HCT116 (cell line): ENCODE measurements at regions not wholly inside any gene's neighbourhood (a gene's known extent, or its start where the extent isn't known, plus 50 kb on each side); places are given as distances from the start of the nearest gene placed in this dataset.

ENCODE experiments used
- ATAC-seq: fragments of 200-7000 bp; cut with Tn5 transposase; 2 replicates; pipeline ENCODE4 v1.9.1; 2020; ENCODE audit warnings: mild to moderate bottlenecking, moderate library complexity
- BruUV-seq: library from RNA; stranded (reverse); fragments of 400-500 nt; replicated peaks from 2 replicates; lab custom pipeline; 2021; lab: Mats Ljungman, UMichigan
- CTCF ChIA-PET: fragments of 300-600 bp; sonication (Branson Sonifier 250); formaldehyde crosslinking; loops from one replicate; lab custom pipeline; 2021; ENCODE audit warnings: antibody characterized with exemption; lab: Charles Lee
- POLR2A ChIA-PET: fragments of 300-600, 350-600 bp; sonication (Branson Sonifier 250); formaldehyde crosslinking; loops from one replicate; lab custom pipeline; 2021; ENCODE audit warnings: antibody characterized with exemption; lab: Charles Lee
- RAD21 ChIA-PET, 2 experiments: fragments of 300-600 bp; sonication (Branson Sonifier 250); formaldehyde crosslinking; loops; one replicate each; lab custom pipeline; 2023; ENCODE audit warnings: low total read pairs in 2 of 2; ENCODE audit not compliant: uncharacterized antibody in 2 of 2, unreplicated experiment in 2 of 2, low non-redundant PET in 1 of 2; lab: Charles Lee
- DNase-seq: peaks from one replicate; pipeline ENCODE4 v3.0.0-alpha.2; 2010; ENCODE audit warnings: low read depth, low spot score
- H2AFZ ChIP-seq: fragments of 200-600 bp; shearing (Covaris generic), sonication (generic); 2 replicates; pipeline ENCODE4 v1.6.1; 2017; ENCODE audit warnings: low read depth, mixed run types, mixed read lengths, antibody characterized with exemption, low read length; ENCODE audit not compliant: poor library complexity, severe bottlenecking
- H3K27ac ChIP-seq: 2 replicates; pipeline ENCODE4 v1.5.1; 2012; ENCODE audit warnings: low read depth, low read length
- H3K27me3 ChIP-seq: fragments of 200-600 bp; sonication (generic); 2 replicates; pipeline ENCODE4 v1.6.1; 2016; ENCODE audit warnings: mixed run types, low read length, mixed read lengths; ENCODE audit not compliant: insufficient read depth
- H3K36me3 ChIP-seq, 2 experiments: fragments of 200-500 bp in 1 of 2; fragments of 200-600 bp in 1 of 2; sonication (Bioruptor generic) in 1 of 2; sonication (generic) in 1 of 2; 2 replicates each; pipeline versions ENCODE4 v1.5.1 to v1.6.1; 2014 to 2016; ENCODE audit warnings: low read length in 2 of 2, inconsistent platforms in 1 of 2, mixed read lengths in 1 of 2, mixed run types in 1 of 2; ENCODE audit not compliant: insufficient read depth in 2 of 2, control insufficient read depth in 1 of 2
- H3K4me1 ChIP-seq, 2 experiments: fragments of 200-600 bp in 1 of 2; sonication (generic) in 1 of 2; 2 replicates each; pipeline versions ENCODE4 v1.5.1 to v1.6.1; 2012 to 2017; ENCODE audit warnings: low read length in 2 of 2, inconsistent platforms in 1 of 2, mild to moderate bottlenecking in 1 of 2, mixed read lengths in 1 of 2, mixed run types in 1 of 2, moderate library complexity in 1 of 2; ENCODE audit not compliant: insufficient read depth in 2 of 2, control insufficient read depth in 1 of 2
- H3K4me2 ChIP-seq: fragments of 200-600 bp; sonication (generic); 2 replicates; pipeline ENCODE4 v1.6.1; 2017; ENCODE audit warnings: mixed run types, low read length, mixed read lengths
- H3K4me3 ChIP-seq, 2 experiments: fragments of 200-600 bp in 1 of 2; sonication (generic) in 1 of 2; replicated peaks in 1 of 2; 2 replicates each; pipeline ENCODE4 v1.5.1; 2011 to 2016; ENCODE audit warnings: low read length in 2 of 2, control low read depth in 1 of 2, low read depth in 1 of 2, mild to moderate bottlenecking in 1 of 2, mixed read lengths in 1 of 2, mixed run types in 1 of 2
- H3K79me2 ChIP-seq: fragments of 200-600 bp; sonication (generic); 2 replicates; pipeline ENCODE4 v1.6.1; 2017; ENCODE audit warnings: mild to moderate bottlenecking, mixed run types, low read length, moderate library complexity, mixed read lengths; ENCODE audit not compliant: insufficient read depth
- H3K9ac ChIP-seq: fragments of 200-600 bp; sonication (generic); 2 replicates; pipeline ENCODE4 v1.6.1; 2016; ENCODE audit warnings: low read length, mixed read lengths
- H3K9me2 ChIP-seq: fragments of 200-600 bp; sonication (generic), shearing (Covaris generic); 2 replicates; pipeline ENCODE4 v1.6.1; 2017; ENCODE audit warnings: mixed run types, mild to moderate bottlenecking, moderate library complexity; ENCODE audit not compliant: insufficient read depth
- H3K9me3 ChIP-seq, 2 experiments: fragments of 200-500 bp in 1 of 2; fragments of 200-600 bp in 1 of 2; sonication (Bioruptor generic) in 1 of 2; sonication (generic) in 1 of 2; 2 replicates each; pipeline ENCODE4 v1.6.1; 2014 to 2017; ENCODE audit warnings: low read length in 2 of 2, mixed read lengths in 2 of 2, inconsistent platforms in 1 of 2, low read depth in 1 of 2, mild to moderate bottlenecking in 1 of 2, mixed run types in 1 of 2, moderate library complexity in 1 of 2; ENCODE audit not compliant: control insufficient read depth in 1 of 2, insufficient read depth in 1 of 2
- H4K20me1 ChIP-seq: fragments of 200-600 bp; sonication (generic), shearing (Covaris generic); 2 replicates; pipeline ENCODE4 v1.6.1; 2017; ENCODE audit warnings: mixed run types, mild to moderate bottlenecking, moderate library complexity; ENCODE audit not compliant: insufficient read depth
- CBX3 ChIP-seq: IDR thresholded peaks from 2 replicates; pipeline ENCODE4 v1.6.1; 2012; ENCODE audit warnings: low read depth
- CEBPB ChIP-seq: IDR thresholded peaks from 2 replicates; pipeline ENCODE4 v1.6.1; 2012; ENCODE audit warnings: low read depth
- EGR1 ChIP-seq: IDR thresholded peaks from 2 replicates; pipeline ENCODE4 v1.6.1; 2012; ENCODE audit warnings: low read depth
- EZH2 ChIP-seq: fragments of 200-600 bp; sonication (generic); IDR thresholded peaks from 2 replicates; pipeline ENCODE4 v1.6.1; 2017; ENCODE audit warnings: antibody characterized with exemption, mixed run types
- EZH2phosphoT487 ChIP-seq: fragments of 200-600 bp; IDR thresholded peaks from 2 replicates; pipeline ENCODE4 v1.6.1; 2018; ENCODE audit warnings: antibody characterized with exemption, borderline replicate concordance
- FOSL1 ChIP-seq: IDR thresholded peaks from 2 replicates; pipeline ENCODE4 v1.6.1; 2012; ENCODE audit warnings: low read depth
- JUND ChIP-seq: IDR thresholded peaks from 2 replicates; pipeline ENCODE4 v1.6.1; 2012
- POLR2A ChIP-seq: IDR thresholded peaks from 2 replicates; pipeline ENCODE4 v1.7.0; 2011; ENCODE audit warnings: borderline replicate concordance; ENCODE audit not compliant: insufficient read depth, insufficient read length; ENCODE audit errors: extremely low read depth
- POLR2AphosphoS5 ChIP-seq: IDR thresholded peaks from 2 replicates; pipeline ENCODE4 v1.6.1; 2011; ENCODE audit warnings: mild to moderate bottlenecking, low read depth, low read length, moderate library complexity
- SP1 ChIP-seq: IDR thresholded peaks from 2 replicates; pipeline ENCODE4 v1.6.1; 2012; ENCODE audit warnings: low read depth
- SRF ChIP-seq: IDR thresholded peaks from 2 replicates; pipeline ENCODE4 v1.6.1; 2012; ENCODE audit warnings: low read depth
- YY1 ChIP-seq: IDR thresholded peaks from 2 replicates; pipeline ENCODE4 v1.6.1; 2011; ENCODE audit warnings: low read length, low read depth, moderate library complexity, mild to moderate bottlenecking; ENCODE audit not compliant: insufficient replicate concordance; ENCODE audit errors: extremely low read depth
- ZBTB33 ChIP-seq: IDR thresholded peaks from 2 replicates; pipeline ENCODE4 v1.6.1; 2011; ENCODE audit warnings: mild to moderate bottlenecking, low read length, moderate library complexity; ENCODE audit not compliant: insufficient replicate concordance; ENCODE audit errors: extremely low read depth
- ZFX ChIP-seq: fragments of 450-650 bp; IDR thresholded peaks from 2 replicates; pipeline ENCODE4 v1.6.1; 2017
- ZNF274 ChIP-seq: fragments of 200-500 bp; sonication (Bioruptor generic); IDR thresholded peaks from 2 replicates; pipeline ENCODE4 v1.6.1; 2014; ENCODE audit warnings: mild to moderate bottlenecking, low read depth, low read length, inconsistent platforms
- intact Hi-C: fragments of 100-400 bp; cut with micrococcal nuclease; formaldehyde crosslinking; loops from 2 replicates; pipeline ENCODE4 v1.10.0; 2022
- TF ChIP-seq, protein P1 (sequence below): IDR thresholded peaks from 2 replicates; pipeline ENCODE4 v1.6.1; 2012

DNA sequence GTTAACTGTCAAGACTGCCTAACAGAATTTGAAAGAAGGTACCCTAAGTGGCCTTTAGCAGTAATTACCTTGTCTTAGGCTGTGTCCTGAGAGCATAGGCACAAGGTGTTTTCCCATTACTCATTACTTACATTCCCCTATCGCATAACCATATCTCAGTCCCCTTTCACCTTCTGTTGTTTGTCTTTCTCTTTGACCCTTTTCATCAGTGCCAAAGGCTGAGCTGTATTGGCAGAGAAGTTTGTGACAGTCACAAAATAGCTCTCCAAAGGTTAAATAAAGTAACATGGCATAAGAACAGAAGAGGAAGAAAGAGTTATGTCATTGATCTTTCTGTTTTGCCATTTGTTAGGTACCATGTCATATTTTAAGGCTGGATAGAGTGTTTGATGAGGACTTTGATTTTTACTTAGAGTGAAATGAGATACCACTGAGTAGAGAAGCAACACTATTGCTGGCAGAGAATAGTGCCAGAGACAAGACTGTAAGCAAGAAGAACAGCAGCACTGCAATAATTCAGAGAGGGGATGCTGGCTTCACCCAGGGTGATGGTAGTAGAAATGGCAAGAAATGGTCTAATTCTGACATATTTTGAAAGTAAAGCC, 497.8 kb downstream of the TTLL7 start:
- H3K79me2 ChIP-seq = no peaks in the 10 kb centered on the region
- no peak overlapping the region for H2AFZ ChIP-seq
- no peak overlapping the region for H3K27ac ChIP-seq
- no peaks in the 10 kb centered on the region for H3K9me3 ChIP-seq
- RAD21 ChIA-PET = no interaction called here
- H3K27me3 ChIP-seq = no peaks in the 10 kb centered on the region
- no peak overlapping the region for H3K4me2 ChIP-seq
- DNase-seq (no peak), ATAC-seq (no peak)
- no peak overlapping the region for H3K9ac ChIP-seq
- no peak overlapping the region for H3K4me3 ChIP-seq
- intact Hi-C loops = no loop called here
- CTCF ChIA-PET = no interaction called here
- no peaks in the 10 kb centered on the region for H4K20me1 ChIP-seq
- H3K36me3 ChIP-seq = no peaks in the 10 kb centered on the region
- no peaks in the 10 kb centered on the region for H3K9me2 ChIP-seq
- TF ChIP-seq, protein P1, sequence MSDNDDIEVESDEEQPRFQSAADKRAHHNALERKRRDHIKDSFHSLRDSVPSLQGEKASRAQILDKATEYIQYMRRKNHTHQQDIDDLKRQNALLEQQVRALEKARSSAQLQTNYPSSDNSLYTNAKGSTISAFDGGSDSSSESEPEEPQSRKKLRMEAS = no peak
- no peak for TF ChIP-seq SRF
- TF ChIP-seq JUND = no peak
- TF ChIP-seq CBX3 = no peak
- no peak for TF ChIP-seq POLR2A
- POLR2A ChIA-PET = no interaction called here
- BruUV-seq = no TSS peak
- H3K4me1 ChIP-seq = no peaks in the 10 kb centered on the region

DNA sequence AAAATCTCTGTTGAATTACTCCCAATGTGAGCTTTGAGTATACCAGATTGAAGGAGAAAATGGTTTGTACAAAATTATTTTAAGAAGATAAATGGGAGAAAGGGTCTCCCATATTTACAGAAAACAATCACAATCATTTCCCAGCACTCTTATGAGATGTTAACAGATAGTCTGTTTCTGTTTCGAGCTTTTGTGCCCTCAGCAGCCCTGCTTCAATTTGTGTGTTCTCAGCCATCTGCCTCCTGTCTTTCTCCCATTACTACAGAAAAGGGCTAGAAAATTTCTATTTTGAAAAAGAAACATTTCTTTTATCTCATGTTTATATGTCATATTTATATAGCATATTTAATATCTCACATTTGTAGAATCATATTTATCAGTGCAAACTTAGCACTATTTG, 498.4 kb downstream of the TTLL7 start:
- ChIA-PET RAD21 (no interaction called here), POLR2A (no interaction called here), CTCF (no interaction called here)
- intact Hi-C loops = no loop called here
- no peaks in the 10 kb centered on the region for H3K36me3 ChIP-seq
- no peak overlapping the region for H2AFZ ChIP-seq
- no peaks in the 10 kb centered on the region for H3K9me2 ChIP-seq
- no peaks in the 10 kb centered on the region for H3K79me2 ChIP-seq
- H3K9ac ChIP-seq = no peak overlapping the region
- no peak overlapping the region for H3K4me3 ChIP-seq
- H4K20me1 ChIP-seq = no peaks in the 10 kb centered on the region
- no peaks in the 10 kb centered on the region for H3K4me1 ChIP-seq
- no TSS peak for BruUV-seq
- no peak overlapping the region for H3K4me2 ChIP-seq
- H3K9me3 ChIP-seq = no peaks in the 10 kb centered on the region
- ATAC-seq = no peak
- H3K27ac ChIP-seq = no peak overlapping the region
- DNase-seq = no peak
- H3K27me3 ChIP-seq = no peaks in the 10 kb centered on the region
- TF ChIP-seq EZH2phosphoT487 (no peak), CEBPB (no peak), SRF (no peak), ZNF274 (no peak), CBX3 (no peak), ZFX (no peak), EZH2 (no peak), JUND (no peak), FOSL1 (no peak), POLR2AphosphoS5 (no peak), SP1 (no peak), ZBTB33 (no peak), EGR1 (no peak), YY1 (no peak)
- TF ChIP-seq, protein P1 = no peak
